Esophagus muscularis mucosa (tissue), 4 donors: ENCODE measurements at regions not wholly inside any gene's neighbourhood (a gene's known extent, or its start where the extent isn't known, plus 50 kb on each side); places are given as distances from the start of the nearest gene placed in this dataset.

Experiments used
- CTCF ChIP-seq, 3 experiments: fragments of 200-600 bp in 2 of 3; fragments of 450-650 bp in 1 of 3; sonication (generic) in 2 of 3; IDR thresholded peaks; one replicate each; pipeline ENCODE4 v1.5.1; 2017 to 2019; ENCODE audit warnings: antibody characterized with exemption in 3 of 3, mild to moderate bottlenecking in 2 of 3, moderate library complexity in 1 of 3
- EP300 ChIP-seq: sonication (generic); formaldehyde crosslinking; IDR thresholded peaks from one replicate; pipeline ENCODE4 v1.6.1; 2017; ENCODE audit warnings: antibody characterized with exemption
- POLR2A ChIP-seq: fragments of 450-650 bp; IDR thresholded peaks from one replicate; pipeline ENCODE4 v1.6.1; 2017; ENCODE audit warnings: antibody characterized with exemption, moderate library complexity, mild to moderate bottlenecking, low read depth
- POLR2AphosphoS5 ChIP-seq, 2 donors: sonication (generic); formaldehyde crosslinking; IDR thresholded peaks; one replicate each; pipeline ENCODE4 v1.6.1; 2017; ENCODE audit warnings: antibody characterized with exemption in 2 of 2

GRCh38 chr1:107004421-107004820, 52.1 kb upstream of the PRMT6 start:
- no peak for TF ChIP-seq CTCF (IDR thresholded peaks at IDR 0.05)
- TF ChIP-seq POLR2A = no peak
- no peak for TF ChIP-seq POLR2AphosphoS5 (IDR thresholded peaks at IDR 0.05)
- TF ChIP-seq EP300 = no peak
